22Rv1 (cell line): ENCODE measurements at regions not wholly inside any gene's neighbourhood (a gene's known extent, or its start where the extent isn't known, plus 50 kb on each side); places are given as distances from the start of the nearest gene placed in this dataset.

Source experiments
- H3K27ac ChIP-seq: fragments of 450-650 bp; 2 replicates; pipeline ENCODE4 v1.5.1; 2017
- CTCF ChIP-seq: fragments of 450-650 bp; IDR thresholded peaks from 2 replicates; pipeline ENCODE4 v1.5.1; 2017; ENCODE audit warnings: mild to moderate bottlenecking
- ZFX ChIP-seq: fragments of 450-650 bp; IDR thresholded peaks from 2 replicates; pipeline ENCODE4 v1.6.1; 2017; ENCODE audit warnings: antibody characterized with exemption, borderline replicate concordance

DNA sequence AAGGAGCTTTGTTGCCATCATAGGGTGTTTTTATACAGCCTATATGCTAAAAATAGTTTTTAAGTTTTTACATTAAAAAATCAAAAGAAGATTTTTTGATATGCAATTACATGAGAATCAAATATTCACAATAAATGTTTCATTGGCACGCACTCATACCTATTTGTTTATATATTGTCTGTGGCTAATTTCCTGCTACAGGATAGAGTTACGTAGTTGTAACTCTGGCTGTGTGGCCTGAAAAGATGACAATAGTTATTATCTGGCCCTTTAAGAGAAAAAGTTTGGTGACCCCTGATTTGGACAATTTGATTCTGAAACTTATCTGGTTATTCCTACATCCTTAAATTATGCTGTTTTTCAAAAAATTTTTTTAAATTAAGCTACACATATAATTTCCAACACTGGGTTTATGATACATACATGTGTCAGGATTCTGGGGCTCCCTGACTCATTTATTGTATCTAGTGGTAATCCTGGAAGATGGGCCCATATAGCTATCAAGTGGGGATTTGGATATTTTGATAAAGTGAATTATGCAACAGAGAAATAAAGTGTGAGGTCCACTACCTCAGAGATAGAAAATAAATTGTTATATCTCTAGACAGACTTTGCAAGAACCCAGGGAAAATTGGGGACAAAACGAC lies 370.2 kb upstream of the LYPLAL1 start:
- H3K27ac ChIP-seq = no peak overlapping the region
- TF ChIP-seq ZFX = no peak
- no peak for TF ChIP-seq CTCF

- no peak for TF ChIP-seq ZFX
- no peak for TF ChIP-seq CTCF
- H3K27ac ChIP-seq = no peak overlapping the region
Observed at GRCh38 chr1:218804014-218804785, 369.5 kb upstream of the LYPLAL1 start.

DNA sequence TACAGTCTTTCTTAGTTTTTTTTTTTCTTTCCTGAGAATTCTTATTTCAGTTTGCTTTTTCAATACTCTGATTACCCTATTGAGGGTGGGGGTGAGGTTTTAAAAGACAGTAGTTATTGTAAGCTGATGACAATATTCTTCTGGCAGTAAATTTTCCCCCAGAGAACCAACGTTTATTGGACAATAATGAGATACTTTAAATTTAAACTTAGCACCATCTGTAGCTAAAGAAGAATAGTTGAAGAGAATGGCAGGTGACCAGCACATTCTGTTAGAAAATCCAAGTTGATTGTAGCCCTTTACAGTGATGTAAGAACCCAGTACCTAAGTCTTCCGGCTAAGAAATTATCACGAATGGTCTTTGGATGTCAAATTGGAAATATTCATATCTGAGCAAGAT lies 364.6 kb upstream of the LYPLAL1 start:
- no peak overlapping the region for H3K27ac ChIP-seq
- TF ChIP-seq CTCF = no peak
- no peak for TF ChIP-seq ZFX

- TF ChIP-seq ZFX (no peak), CTCF (no peak)
- H3K27ac ChIP-seq = no peak overlapping the region
Observed at GRCh38 chr1:218809625-218810024, 364.1 kb upstream of the LYPLAL1 start.

- TF ChIP-seq ZFX = no peak
- no peak for TF ChIP-seq CTCF
- H3K27ac ChIP-seq = no peak overlapping the region
Observed at GRCh38 chr1:218810306-218810705, 363.4 kb upstream of the LYPLAL1 start.

DNA sequence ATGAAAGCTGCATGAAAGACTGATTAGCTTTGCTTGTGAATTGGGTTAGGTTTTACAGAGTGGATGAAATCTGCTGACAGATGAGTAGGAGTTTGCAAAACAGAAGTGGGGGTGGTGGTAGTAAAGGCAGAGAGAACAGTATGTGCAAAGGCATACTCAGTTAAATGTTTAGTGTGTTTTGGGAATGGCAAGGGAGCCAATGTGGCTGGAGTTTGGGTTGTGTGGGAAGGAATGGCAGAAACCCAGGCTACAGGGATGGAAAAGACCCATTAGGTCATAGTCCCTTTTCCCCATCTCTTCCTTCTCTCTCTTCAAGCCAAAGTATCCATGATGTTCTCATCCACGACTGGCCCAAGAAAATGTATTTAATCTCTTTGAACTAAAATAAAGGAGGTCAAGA lies 362.2 kb upstream of the LYPLAL1 start:
- H3K27ac ChIP-seq = no peak overlapping the region
- TF ChIP-seq CTCF (no peak), ZFX (no peak)

DNA sequence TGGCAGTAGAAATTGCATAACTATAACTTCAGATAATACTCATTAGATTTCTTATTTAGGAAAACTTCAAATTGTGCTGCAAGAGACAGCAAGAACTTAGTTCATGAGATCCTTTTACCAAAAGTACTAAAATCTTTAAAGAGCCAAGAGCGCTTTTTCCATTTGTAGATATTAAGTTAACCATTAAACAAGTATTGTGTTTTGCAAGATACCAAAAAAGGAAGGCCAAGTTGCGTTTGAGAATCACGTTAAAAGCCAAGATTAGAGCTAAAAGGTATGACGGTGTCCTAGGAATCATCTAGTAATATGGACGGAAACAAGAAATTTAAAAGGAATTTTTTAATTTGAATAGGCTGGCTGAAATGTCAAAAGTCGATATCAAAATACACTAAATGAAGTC lies 361.3 kb upstream of the LYPLAL1 start:
- no peak overlapping the region for H3K27ac ChIP-seq
- TF ChIP-seq ZFX (no peak), CTCF (no peak)
